ENCODE measurements at regions not wholly inside any gene's neighbourhood (a gene's known extent, or its start where the extent isn't known, plus 50 kb on each side); places are given as distances from the start of the nearest gene placed in this dataset.

DNA sequence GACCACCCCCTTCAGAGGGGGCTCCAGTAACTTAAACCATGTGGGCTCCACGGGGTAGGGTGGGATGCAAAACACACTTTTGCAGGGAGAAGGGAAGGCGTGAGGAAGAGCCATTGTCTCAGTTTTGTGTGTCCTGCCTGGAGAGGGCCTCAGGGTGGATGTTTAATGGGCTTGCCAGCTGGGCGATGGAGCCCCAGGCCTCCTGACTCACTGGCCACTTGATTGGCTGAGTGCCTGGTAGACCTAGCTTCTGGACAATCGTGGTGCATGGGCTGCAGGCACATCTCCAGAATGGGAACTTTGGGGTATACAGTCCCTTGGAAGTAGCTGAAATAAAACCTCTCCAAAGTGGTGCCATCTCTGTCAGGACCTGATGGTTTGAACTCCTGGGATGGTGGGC, 118.3 kb upstream of the MRPS22 start:
- TF ChIP-seq, protein P1, sequence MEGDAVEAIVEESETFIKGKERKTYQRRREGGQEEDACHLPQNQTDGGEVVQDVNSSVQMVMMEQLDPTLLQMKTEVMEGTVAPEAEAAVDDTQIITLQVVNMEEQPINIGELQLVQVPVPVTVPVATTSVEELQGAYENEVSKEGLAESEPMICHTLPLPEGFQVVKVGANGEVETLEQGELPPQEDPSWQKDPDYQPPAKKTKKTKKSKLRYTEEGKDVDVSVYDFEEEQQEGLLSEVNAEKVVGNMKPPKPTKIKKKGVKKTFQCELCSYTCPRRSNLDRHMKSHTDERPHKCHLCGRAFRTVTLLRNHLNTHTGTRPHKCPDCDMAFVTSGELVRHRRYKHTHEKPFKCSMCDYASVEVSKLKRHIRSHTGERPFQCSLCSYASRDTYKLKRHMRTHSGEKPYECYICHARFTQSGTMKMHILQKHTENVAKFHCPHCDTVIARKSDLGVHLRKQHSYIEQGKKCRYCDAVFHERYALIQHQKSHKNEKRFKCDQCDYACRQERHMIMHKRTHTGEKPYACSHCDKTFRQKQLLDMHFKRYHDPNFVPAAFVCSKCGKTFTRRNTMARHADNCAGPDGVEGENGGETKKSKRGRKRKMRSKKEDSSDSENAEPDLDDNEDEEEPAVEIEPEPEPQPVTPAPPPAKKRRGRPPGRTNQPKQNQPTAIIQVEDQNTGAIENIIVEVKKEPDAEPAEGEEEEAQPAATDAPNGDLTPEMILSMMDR (conservative IDR thresholded peaks at IDR 0.05 in 1 of 2, IDR thresholded peaks at IDR 0.05 in 1 of 2; ENCODE audit: low read depth in 1 of 2, low read length in 2 of 2), result no peak
- TF ChIP-seq EZH2 (IDR thresholded peaks at IDR 0.05; ENCODE audit: low read length, missing control alignments), result no peak

Data from fibroblast of lung (primary cell).